ENCODE measurements at regions not wholly inside any gene's neighbourhood (a gene's known extent, or its start where the extent isn't known, plus 50 kb on each side); places are given as distances from the start of the nearest gene placed in this dataset.
"Not testable (repeated sequence)": the region's sequence is repeated elsewhere in the genome, so short reads cannot be mapped to it uniquely, and the experiment has no call there.

GRCh38 chr7:131075406-131075805, 252.3 kb upstream of the MKLN1 start:
- DNase-seq (ENCODE audit: low read depth, low spot score): no peak

- DNase-seq (ENCODE audit: low read depth, low spot score): no peak
Observed at GRCh38 chr7:131076032-131076431, 251.6 kb upstream of the MKLN1 start.

- no peak for DNase-seq (ENCODE audit: low read depth, low spot score)
Observed at GRCh38 chr7:131076711-131077181, 250.9 kb upstream of the MKLN1 start.

GRCh38 chr7:131077735-131078134, 249.9 kb upstream of the MKLN1 start:
- DNase-seq (ENCODE audit: low read depth, low spot score): no peak

- DNase-seq (ENCODE audit: low read depth, low spot score): no peak
Observed at GRCh38 chr7:131080754-131081153, 246.9 kb upstream of the MKLN1 start.

- no peak for DNase-seq (ENCODE audit: low read depth, low spot score)
Observed at GRCh38 chr7:131081308-131081707, 246.4 kb upstream of the MKLN1 start.

- DNase-seq (ENCODE audit: low read depth, low spot score): no peak
Observed at GRCh38 chr7:131083781-131084180, 243.9 kb upstream of the MKLN1 start.

- not testable (repeated sequence) for DNase-seq (ENCODE audit: low read depth, low spot score)
Observed at GRCh38 chr7:131084336-131084735, 243.3 kb upstream of the MKLN1 start.

- DNase-seq (ENCODE audit: low read depth, low spot score): no peak
Observed at GRCh38 chr7:131087756-131088658, 239.7 kb upstream of the MKLN1 start.

GRCh38 chr7:131090188-131090587, 237.5 kb upstream of the MKLN1 start:
- no peak for DNase-seq (ENCODE audit: low read depth, low spot score)

- DNase-seq (ENCODE audit: low read depth, low spot score): no peak
Observed at GRCh38 chr7:131090886-131091692, 236.6 kb upstream of the MKLN1 start.

GRCh38 chr7:131094685-131095084, 233.0 kb upstream of the MKLN1 start:
- DNase-seq (ENCODE audit: low read depth, low spot score): no peak

- no peak for DNase-seq (ENCODE audit: low read depth, low spot score)
Observed at GRCh38 chr7:131095346-131095745, 232.3 kb upstream of the MKLN1 start.

GRCh38 chr7:131096267-131096927, 231.3 kb upstream of the MKLN1 start:
- DNase-seq (ENCODE audit: low read depth, low spot score): no peak

- DNase-seq (ENCODE audit: low read depth, low spot score): no peak
Observed at GRCh38 chr7:131097662-131098376, 229.9 kb upstream of the MKLN1 start.

GRCh38 chr7:131098527-131098926, 229.1 kb upstream of the MKLN1 start:
- DNase-seq (ENCODE audit: low read depth, low spot score): no peak

- DNase-seq (ENCODE audit: low read depth, low spot score): no peak
Observed at GRCh38 chr7:131100357-131101054, 227.2 kb upstream of the MKLN1 start.

GRCh38 chr7:131103997-131104396, 223.7 kb upstream of the MKLN1 start:
- DNase-seq (ENCODE audit: low read depth, low spot score): no peak

GRCh38 chr7:131104596-131105293, 222.9 kb upstream of the MKLN1 start:
- no peak for DNase-seq (ENCODE audit: low read depth, low spot score)

- no peak for DNase-seq (ENCODE audit: low read depth, low spot score)
Observed at GRCh38 chr7:131105294-131105798, 222.3 kb upstream of the MKLN1 start.
